Right renal cortex interstitium (tissue), 3 donors: ENCODE measurements at regions not wholly inside any gene's neighbourhood (a gene's known extent, or its start where the extent isn't known, plus 50 kb on each side); places are given as distances from the start of the nearest gene placed in this dataset.
"Not testable (repeated sequence)": the region's sequence is repeated elsewhere in the genome, so short reads cannot be mapped to it uniquely, and the experiment has no call there.

Source experiments
- DNase-seq, 3 donors: peaks; one replicate each; pipeline ENCODE4 v3.0.0-alpha.2; 2013; ENCODE audit warnings: low read depth in 3 of 3, low spot score in 2 of 3

GRCh38 chr2:91520972-91521535 is 2829.6 kb downstream of the RPIA start:
- DNase-seq, result not testable (repeated sequence)

- not testable (repeated sequence) for DNase-seq
These were observed 2830.5 kb downstream of the RPIA start for GRCh38 chr2:91521944-91522343.

GRCh38 chr2:91522877-91523276 is 2831.4 kb downstream of the RPIA start:
- DNase-seq, result not testable (repeated sequence)

GRCh38 chr2:91523751-91524150 is 2832.3 kb downstream of the RPIA start:
- not testable (repeated sequence) for DNase-seq

GRCh38 chr2:91525587-91525986 is 2834.1 kb downstream of the RPIA start:
- DNase-seq, result not testable (repeated sequence)

- DNase-seq, result not testable (repeated sequence)
These were observed 2834.6 kb downstream of the RPIA start for GRCh38 chr2:91526083-91526482.

- not testable (repeated sequence) for DNase-seq
These were observed 2835.6 kb downstream of the RPIA start for GRCh38 chr2:91527056-91527455.

GRCh38 chr2:91527491-91528031 is 2836.1 kb downstream of the RPIA start:
- DNase-seq, result not testable (repeated sequence)

GRCh38 chr2:91528361-91528760 is 2836.9 kb downstream of the RPIA start:
- DNase-seq, result not testable (repeated sequence)

GRCh38 chr2:91536109-91536508 is 2844.6 kb downstream of the RPIA start:
- DNase-seq, result not testable (repeated sequence)

- DNase-seq, result not testable (repeated sequence)
These were observed 2845.2 kb downstream of the RPIA start for GRCh38 chr2:91536549-91537263.

- not testable (repeated sequence) for DNase-seq
These were observed 2857.8 kb downstream of the RPIA start for GRCh38 chr2:91549316-91549715.

- DNase-seq, result not testable (repeated sequence)
These were observed 2866.8 kb downstream of the RPIA start for GRCh38 chr2:91558234-91558633.

- DNase-seq, result not testable (repeated sequence)
These were observed 2867.8 kb downstream of the RPIA start for GRCh38 chr2:91559269-91559668.

- not testable (repeated sequence) for DNase-seq
These were observed 2868.6 kb downstream of the RPIA start for GRCh38 chr2:91559886-91560614.

- not testable (repeated sequence) for DNase-seq
These were observed 2870.7 kb downstream of the RPIA start for GRCh38 chr2:91562184-91562583.

- DNase-seq, result not testable (repeated sequence)
These were observed 2873.2 kb downstream of the RPIA start for GRCh38 chr2:91564700-91565099.

- not testable (repeated sequence) for DNase-seq
These were observed 2874.4 kb downstream of the RPIA start for GRCh38 chr2:91565689-91566430.

GRCh38 chr2:91566611-91567010 is 2875.1 kb downstream of the RPIA start:
- DNase-seq, result not testable (repeated sequence)

- DNase-seq, result not testable (repeated sequence)
These were observed 2876.3 kb downstream of the RPIA start for GRCh38 chr2:91567546-91568335.
